CD4-positive, alpha-beta T cell treated with Interleukin-10 for 1 hour (primary cell): ENCODE measurements at regions not wholly inside any gene's neighbourhood (a gene's known extent, or its start where the extent isn't known, plus 50 kb on each side); places are given as distances from the start of the nearest gene placed in this dataset.

Source experiments
- DNase-seq: peaks from one replicate; pipeline ENCODE4 v3.0.0-alpha.2; 2020

GRCh38 chr4:122027203-122027602 lies 75.3 kb upstream of the TRPC3 start:
- no peak for DNase-seq

- no peak for DNase-seq
Observed at GRCh38 chr4:122017296-122017695, 65.4 kb upstream of the TRPC3 start.

- no peak for DNase-seq
Observed at GRCh38 chr4:122015203-122015602, 63.3 kb upstream of the TRPC3 start.

- DNase-seq = no peak
Observed at GRCh38 chr4:122012735-122013134, 60.9 kb upstream of the TRPC3 start.

GRCh38 chr4:122010610-122011009 lies 58.8 kb upstream of the TRPC3 start:
- DNase-seq = no peak

GRCh38 chr4:122009524-122009923 lies 57.7 kb upstream of the TRPC3 start:
- DNase-seq = no peak

GRCh38 chr4:122007016-122007415 lies 55.2 kb upstream of the TRPC3 start:
- no peak for DNase-seq

GRCh38 chr4:122005064-122005755 lies 53.4 kb upstream of the TRPC3 start:
- DNase-seq = no peak

GRCh38 chr4:122003335-122003734 lies 51.5 kb upstream of the TRPC3 start:
- DNase-seq = peak; percentile 58
